Mammary epithelial cell (primary cell): ENCODE measurements at regions not wholly inside any gene's neighbourhood (a gene's known extent, or its start where the extent isn't known, plus 50 kb on each side); places are given as distances from the start of the nearest gene placed in this dataset.

ENCODE experiments used
- CTCF ChIP-seq, 2 donors: IDR thresholded peaks in 1 of 2; conservative IDR thresholded peaks in 1 of 2; 2 replicates each; pipeline ENCODE4 v1.5.1; 2011 to 2012; ENCODE audit warnings: inconsistent platforms in 2 of 2, low read length in 2 of 2, mild to moderate bottlenecking in 2 of 2, control low read depth in 1 of 2, low read depth in 1 of 2; ENCODE audit not compliant: insufficient read depth in 1 of 2; ENCODE audit errors: extremely low read depth in 1 of 2
- EZH2 ChIP-seq: IDR thresholded peaks from 2 replicates; pipeline ENCODE4 v1.6.1; 2012; ENCODE audit warnings: low read length, inconsistent platforms, borderline replicate concordance

- TF ChIP-seq CTCF (conservative IDR thresholded peaks at IDR 0.05 in 1 of 2, IDR thresholded peaks at IDR 0.05 in 1 of 2; ENCODE audit: extremely low read depth in 1 of 2, insufficient read depth in 1 of 2, low read depth in 1 of 2, low read length in 2 of 2) (no peak), EZH2 (no peak)
These were observed 270.6 kb downstream of the SLC6A15 start for GRCh38 chr12:84641940-84642545.
